Sigmoid colon (tissue), 4 donors: ENCODE measurements at regions not wholly inside any gene's neighbourhood (a gene's known extent, or its start where the extent isn't known, plus 50 kb on each side); places are given as distances from the start of the nearest gene placed in this dataset.
A peak's percentile ranks its signal among the peaks of the same experiment; 100 is the strongest.

Source experiments
- CTCF ChIP-seq, 4 experiments: fragments of 450-650 bp in 3 of 4; fragments of 200-600 bp in 1 of 4; IDR thresholded peaks; one replicate each; pipeline ENCODE4 v1.5.1; 2016 to 2019; ENCODE audit warnings: antibody characterized with exemption in 4 of 4, mild to moderate bottlenecking in 3 of 4, moderate library complexity in 2 of 4
- EP300 ChIP-seq, 4 donors: sonication (generic); formaldehyde crosslinking; IDR thresholded peaks; one replicate each; pipeline ENCODE4 v1.6.1; 2017; ENCODE audit warnings: antibody characterized with exemption in 4 of 4
- POLR2A ChIP-seq, 2 donors: fragments of 450-650 bp; IDR thresholded peaks; one replicate each; pipeline ENCODE4 v1.6.1; 2016; ENCODE audit warnings: antibody characterized with exemption in 2 of 2, mild to moderate bottlenecking in 2 of 2, moderate library complexity in 2 of 2
- POLR2AphosphoS5 ChIP-seq, 4 donors: sonication (generic); formaldehyde crosslinking; IDR thresholded peaks; one replicate each; pipeline ENCODE4 v1.6.1; 2017; ENCODE audit warnings: antibody characterized with exemption in 4 of 4

GRCh38 chr6:141326426-141326825 lies 806.3 kb upstream of the GJE1 start:
- TF ChIP-seq POLR2A (IDR thresholded peaks at IDR 0.05) (no peak), CTCF (IDR thresholded peaks at IDR 0.05) (no peak), EP300 (IDR thresholded peaks at IDR 0.05) (no peak), POLR2AphosphoS5 (IDR thresholded peaks at IDR 0.05) (peak in 2 of 4 donors; percentile 9 to 60)
